ENCODE measurements at regions not wholly inside any gene's neighbourhood (a gene's known extent, or its start where the extent isn't known, plus 50 kb on each side); places are given as distances from the start of the nearest gene placed in this dataset.

DNA sequence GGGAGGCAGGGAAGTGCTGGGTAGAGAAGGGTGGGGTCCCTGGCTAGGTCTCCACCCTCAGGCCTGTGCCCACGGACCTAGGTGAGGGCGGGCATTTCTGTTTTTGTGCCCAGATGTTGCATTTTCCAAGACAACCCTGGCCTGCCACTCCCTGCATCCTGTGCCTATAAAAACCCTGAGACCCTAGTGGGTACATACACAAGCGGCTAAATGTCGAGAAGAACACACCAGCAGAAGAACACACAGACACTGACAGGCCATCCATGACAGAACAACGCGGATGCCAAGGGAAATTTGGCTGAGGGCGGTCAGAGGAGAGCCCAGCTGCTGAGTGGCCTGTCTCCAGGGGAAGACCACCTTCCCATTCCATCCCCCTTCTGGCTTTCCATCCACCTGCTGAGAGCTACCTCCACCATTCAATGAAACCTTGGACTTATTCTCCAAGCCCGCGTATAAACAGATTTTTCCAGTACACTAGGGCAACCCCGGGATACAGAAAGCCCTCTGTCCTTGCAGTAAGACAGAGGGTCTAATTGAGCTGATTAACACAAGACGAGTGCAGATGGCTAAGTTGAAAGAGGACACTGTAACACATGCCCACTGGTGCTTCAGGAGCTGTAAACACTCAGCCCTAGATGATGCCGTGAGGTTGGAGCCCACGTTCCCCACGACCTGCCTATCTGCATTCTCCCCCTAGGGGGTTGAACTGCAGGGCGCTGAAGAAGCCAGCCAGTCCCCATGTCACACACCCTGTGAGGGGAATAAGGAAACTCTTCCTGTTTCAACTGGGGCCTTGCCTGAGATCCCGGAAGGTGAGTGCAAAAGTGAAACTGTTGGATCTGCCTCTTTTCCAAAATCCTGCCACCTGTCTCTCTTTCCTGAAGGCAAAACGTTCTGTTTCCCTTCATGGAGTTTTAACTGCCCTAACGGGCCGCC, 147.2 kb upstream of the COX10 start:
- no peak for TF ChIP-seq POLR2AphosphoS5 (IDR thresholded peaks at IDR 0.05)
- TF ChIP-seq, protein P1, sequence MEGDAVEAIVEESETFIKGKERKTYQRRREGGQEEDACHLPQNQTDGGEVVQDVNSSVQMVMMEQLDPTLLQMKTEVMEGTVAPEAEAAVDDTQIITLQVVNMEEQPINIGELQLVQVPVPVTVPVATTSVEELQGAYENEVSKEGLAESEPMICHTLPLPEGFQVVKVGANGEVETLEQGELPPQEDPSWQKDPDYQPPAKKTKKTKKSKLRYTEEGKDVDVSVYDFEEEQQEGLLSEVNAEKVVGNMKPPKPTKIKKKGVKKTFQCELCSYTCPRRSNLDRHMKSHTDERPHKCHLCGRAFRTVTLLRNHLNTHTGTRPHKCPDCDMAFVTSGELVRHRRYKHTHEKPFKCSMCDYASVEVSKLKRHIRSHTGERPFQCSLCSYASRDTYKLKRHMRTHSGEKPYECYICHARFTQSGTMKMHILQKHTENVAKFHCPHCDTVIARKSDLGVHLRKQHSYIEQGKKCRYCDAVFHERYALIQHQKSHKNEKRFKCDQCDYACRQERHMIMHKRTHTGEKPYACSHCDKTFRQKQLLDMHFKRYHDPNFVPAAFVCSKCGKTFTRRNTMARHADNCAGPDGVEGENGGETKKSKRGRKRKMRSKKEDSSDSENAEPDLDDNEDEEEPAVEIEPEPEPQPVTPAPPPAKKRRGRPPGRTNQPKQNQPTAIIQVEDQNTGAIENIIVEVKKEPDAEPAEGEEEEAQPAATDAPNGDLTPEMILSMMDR (IDR thresholded peaks at IDR 0.05), result no peak
- TF ChIP-seq POLR2A (IDR thresholded peaks at IDR 0.05), result no peak
